HFF-Myc (cell line): ENCODE measurements at regions not wholly inside any gene's neighbourhood (a gene's known extent, or its start where the extent isn't known, plus 50 kb on each side); places are given as distances from the start of the nearest gene placed in this dataset.
"Not testable (repeated sequence)": the region's sequence is repeated elsewhere in the genome, so short reads cannot be mapped to it uniquely, and the experiment has no call there.

Experiments used
- DNase-seq: peaks from one replicate; pipeline ENCODE4 v3.0.0-alpha.2; 2011; ENCODE audit warnings: low read depth; ENCODE audit errors: extremely low read depth
- H3K4me3 ChIP-seq: replicated peaks from 2 replicates; pipeline ENCODE4 v1.5.1; 2011; ENCODE audit warnings: low read depth, mild to moderate bottlenecking, control low read depth, low read length
- CTCF ChIP-seq: IDR thresholded peaks from 2 replicates; pipeline ENCODE4 v1.5.1; 2012; ENCODE audit warnings: mild to moderate bottlenecking, low read depth, low read length, control low read depth; ENCODE audit errors: missing control alignments

GRCh38 chr4:160546201-160546600, 1443.3 kb downstream of the RAPGEF2 start:
- TF ChIP-seq CTCF, result no peak

GRCh38 chr4:160549951-160550519, 1447.2 kb downstream of the RAPGEF2 start:
- H3K4me3 ChIP-seq, DNase-seq: not testable (repeated sequence)

More at GRCh38 chr4:160546201-160546600, 1443.3 kb downstream of the RAPGEF2 start:
- no peak for DNase-seq
- no peak overlapping the region for H3K4me3 ChIP-seq

- H3K4me3 ChIP-seq, result no peak overlapping the region
- DNase-seq, result no peak
- TF ChIP-seq CTCF, result no peak
Measured at GRCh38 chr4:160562661-160563060, 1459.8 kb downstream of the RAPGEF2 start.

- no peak for TF ChIP-seq CTCF
- no peak overlapping the region for H3K4me3 ChIP-seq
- no peak for DNase-seq
Measured at GRCh38 chr4:160563552-160564282, 1460.8 kb downstream of the RAPGEF2 start.

GRCh38 chr4:160567634-160568033, 1464.8 kb downstream of the RAPGEF2 start:
- DNase-seq, result no peak
- H3K4me3 ChIP-seq, result no peak overlapping the region
- no peak for TF ChIP-seq CTCF

- no peak for DNase-seq
- TF ChIP-seq CTCF, result no peak
- no peak overlapping the region for H3K4me3 ChIP-seq
Measured at GRCh38 chr4:160570271-160570670, 1467.4 kb downstream of the RAPGEF2 start.

GRCh38 chr4:160574272-160574671, 1471.4 kb downstream of the RAPGEF2 start:
- DNase-seq, result not testable (repeated sequence)

GRCh38 chr4:160580581-160580980, 1477.7 kb downstream of the RAPGEF2 start:
- H3K4me3 ChIP-seq, result no peak overlapping the region
- no peak for TF ChIP-seq CTCF
- DNase-seq, result no peak

More at GRCh38 chr4:160574272-160574671, 1471.4 kb downstream of the RAPGEF2 start:
- H3K4me3 ChIP-seq, result not testable (repeated sequence)
